Omental fat pad (tissue), 3 donors: ENCODE measurements at regions not wholly inside any gene's neighbourhood (a gene's known extent, or its start where the extent isn't known, plus 50 kb on each side); places are given as distances from the start of the nearest gene placed in this dataset.

Experiments used
- ATAC-seq: fragments of 150-250 bp; one replicate; pipeline ENCODE4 v1.9.1; 2016; ENCODE audit warnings: mild to moderate bottlenecking, moderate library complexity; ENCODE audit not compliant: low FRiP score
- DNase-seq: peaks from one replicate; pipeline ENCODE4 v3.0.0-alpha.2; 2019; ENCODE audit warnings: low spot score
- TF ChIP-seq, protein P1 (sequence below), 3 donors: fragments of 450-650 bp; IDR thresholded peaks; one replicate each; pipeline ENCODE4 v1.5.1; 2016 to 2017; ENCODE audit warnings: antibody characterized with exemption in 3 of 3, mild to moderate bottlenecking in 3 of 3, moderate library complexity in 2 of 3

DNA sequence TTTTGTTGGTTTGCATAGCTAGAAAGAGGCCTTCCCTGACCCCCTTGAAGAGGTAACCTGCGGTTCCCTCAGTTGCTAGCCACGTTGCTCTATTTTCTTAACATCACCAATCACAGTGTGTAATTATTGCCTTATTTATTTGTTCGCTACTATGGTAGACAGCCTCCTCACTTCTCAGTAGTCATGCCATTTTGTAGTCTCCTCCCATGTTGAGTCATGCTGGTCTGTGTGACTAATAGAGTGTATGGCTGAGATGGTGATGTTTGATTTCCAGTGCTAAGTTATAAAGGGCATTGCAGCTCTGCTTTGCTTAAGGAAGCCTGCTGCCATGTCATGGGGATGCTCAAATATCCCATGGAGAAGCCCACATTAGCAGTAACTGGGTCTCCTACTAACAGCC, 236.6 kb upstream of the CHD6 start:
- ATAC-seq (no peak), DNase-seq (no peak)
- TF ChIP-seq, protein P1, sequence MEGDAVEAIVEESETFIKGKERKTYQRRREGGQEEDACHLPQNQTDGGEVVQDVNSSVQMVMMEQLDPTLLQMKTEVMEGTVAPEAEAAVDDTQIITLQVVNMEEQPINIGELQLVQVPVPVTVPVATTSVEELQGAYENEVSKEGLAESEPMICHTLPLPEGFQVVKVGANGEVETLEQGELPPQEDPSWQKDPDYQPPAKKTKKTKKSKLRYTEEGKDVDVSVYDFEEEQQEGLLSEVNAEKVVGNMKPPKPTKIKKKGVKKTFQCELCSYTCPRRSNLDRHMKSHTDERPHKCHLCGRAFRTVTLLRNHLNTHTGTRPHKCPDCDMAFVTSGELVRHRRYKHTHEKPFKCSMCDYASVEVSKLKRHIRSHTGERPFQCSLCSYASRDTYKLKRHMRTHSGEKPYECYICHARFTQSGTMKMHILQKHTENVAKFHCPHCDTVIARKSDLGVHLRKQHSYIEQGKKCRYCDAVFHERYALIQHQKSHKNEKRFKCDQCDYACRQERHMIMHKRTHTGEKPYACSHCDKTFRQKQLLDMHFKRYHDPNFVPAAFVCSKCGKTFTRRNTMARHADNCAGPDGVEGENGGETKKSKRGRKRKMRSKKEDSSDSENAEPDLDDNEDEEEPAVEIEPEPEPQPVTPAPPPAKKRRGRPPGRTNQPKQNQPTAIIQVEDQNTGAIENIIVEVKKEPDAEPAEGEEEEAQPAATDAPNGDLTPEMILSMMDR (IDR thresholded peaks at IDR 0.05) = no peak

GRCh38 chr20:41853806-41854205, 235.6 kb upstream of the CHD6 start:
- DNase-seq (no peak), ATAC-seq (no peak)
- TF ChIP-seq, protein P1 (IDR thresholded peaks at IDR 0.05) = no peak

GRCh38 chr20:41848180-41848579, 230.0 kb upstream of the CHD6 start:
- ATAC-seq (no peak), DNase-seq (no peak)
- TF ChIP-seq, protein P1 (IDR thresholded peaks at IDR 0.05) = no peak

DNA sequence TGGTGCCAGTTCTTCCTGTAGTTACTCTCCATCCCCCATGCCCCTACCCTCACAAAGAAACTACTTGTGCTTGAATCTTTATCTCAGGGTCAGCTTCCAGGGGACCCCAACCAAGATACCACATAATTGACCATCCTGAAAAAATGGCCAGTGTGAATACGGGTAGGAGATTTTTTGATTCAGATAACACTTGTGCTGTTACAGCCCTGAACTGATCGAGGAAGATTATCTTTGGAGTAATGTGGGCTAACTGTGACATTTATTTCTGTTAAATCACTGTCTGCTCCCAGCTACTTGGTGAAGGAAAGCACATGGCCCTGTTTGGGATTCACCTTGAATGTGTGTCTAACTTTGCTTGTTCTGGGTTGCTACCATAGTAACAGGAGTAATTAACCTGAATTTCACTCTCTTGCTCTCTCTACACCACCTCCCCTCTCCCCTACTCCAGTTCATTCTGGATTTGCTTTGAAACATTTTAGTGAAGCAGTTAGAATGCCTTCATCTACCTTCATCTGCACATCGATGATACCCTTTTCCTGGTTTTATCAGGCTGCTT, 219.6 kb upstream of the CHD6 start:
- TF ChIP-seq, protein P1 (IDR thresholded peaks at IDR 0.05) = no peak
- ATAC-seq (no peak), DNase-seq (no peak)

GRCh38 chr20:41833739-41834138, 215.6 kb upstream of the CHD6 start:
- DNase-seq (no peak), ATAC-seq (no peak)
- TF ChIP-seq, protein P1 (IDR thresholded peaks at IDR 0.05) = no peak

DNA sequence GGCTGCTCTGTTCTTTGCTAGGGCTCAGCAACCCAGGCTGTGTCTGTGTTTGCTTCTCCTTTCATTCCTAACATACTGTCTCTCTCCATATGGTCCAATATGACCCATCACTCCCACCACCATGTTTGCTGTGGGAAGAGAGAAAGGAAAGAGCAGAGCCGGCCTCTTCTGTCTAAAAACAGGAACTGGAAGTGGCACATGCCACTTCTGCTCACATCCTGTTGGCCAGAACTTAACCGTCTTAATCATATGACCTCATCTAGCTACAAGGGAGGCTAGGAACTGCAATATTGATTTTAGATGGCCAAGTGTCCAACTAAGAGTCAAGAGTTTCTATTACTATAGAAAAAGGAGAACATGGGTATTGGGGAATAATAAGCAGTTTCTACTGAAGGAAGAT, 212.5 kb upstream of the CHD6 start:
- TF ChIP-seq, protein P1 (IDR thresholded peaks at IDR 0.05) = no peak
- ATAC-seq (no peak), DNase-seq (no peak)

- no peak for ATAC-seq
- DNase-seq = no peak
- TF ChIP-seq, protein P1 (IDR thresholded peaks at IDR 0.05) = no peak
Measured at GRCh38 chr20:41819436-41819835, 201.3 kb upstream of the CHD6 start.
